ENCODE measurements at regions not wholly inside any gene's neighbourhood (a gene's known extent, or its start where the extent isn't known, plus 50 kb on each side); places are given as distances from the start of the nearest gene placed in this dataset.

GRCh38 chr5:145198525-145199260 lies 636.4 kb downstream of the PRELID2 start:
- Histone ChIP-seq H3K27me3 (ENCODE audit: insufficient read depth) (no peaks in the 10 kb centered on the region), H3K9me2 (ENCODE audit: insufficient read depth) (peaks cover 6% of the 10 kb centered on the region; the same call in 1 of the 2 replicates), H3K36me3 (ENCODE audit: insufficient read depth) (no peaks in the 10 kb centered on the region), H3K4me1 (ENCODE audit: insufficient read depth) (no peaks in the 10 kb centered on the region), H3F3A (replicated peaks; ENCODE audit: low read depth) (no peaks in the 10 kb centered on the region), H3K27ac (ENCODE audit: low read depth) (no peak overlapping the region), H2AFZ (no peak overlapping the region), H3K4me3 (no peak overlapping the region), H3K4me2 (no peak overlapping the region), H4K20me1 (replicated peaks; ENCODE audit: insufficient read depth) (no peaks in the 10 kb centered on the region), H3K79me2 (replicated peaks; ENCODE audit: insufficient read depth) (no peaks in the 10 kb centered on the region)
- no peak for ATAC-seq
- no peak for TF ChIP-seq ZNF331 (CRISPR knock-in tag; IDR thresholded peaks at IDR 0.05; ENCODE audit: low read depth)
- TF ChIP-seq CREB1 (CRISPR knock-in tag; IDR thresholded peaks at IDR 0.05; ENCODE audit: low read depth), result no peak
- TF ChIP-seq POLR2AphosphoS5 (IDR thresholded peaks at IDR 0.05; ENCODE audit: low read depth), result no peak
- TF ChIP-seq ZNF462 (CRISPR knock-in tag; IDR thresholded peaks at IDR 0.05), result no peak
- no peak for TF ChIP-seq EZH2 (IDR thresholded peaks at IDR 0.05; ENCODE audit: low read depth, unreplicated experiment)
- no peak for TF ChIP-seq ZNF114 (CRISPR knock-in tag; IDR thresholded peaks at IDR 0.05)
- TF ChIP-seq CTCF (conservative IDR thresholded peaks at IDR 0.05; ENCODE audit: low read depth in 2 of 2), result no peak
- TF ChIP-seq EZH2phosphoT487 (IDR thresholded peaks at IDR 0.05; ENCODE audit: unreplicated experiment), result no peak
- no peak for TF ChIP-seq JUNB (IDR thresholded peaks at IDR 0.05; ENCODE audit: unreplicated experiment)
- no peak for TF ChIP-seq ETS1 (IDR thresholded peaks at IDR 0.05)
- no peak for TF ChIP-seq STAT1 (IDR thresholded peaks at IDR 0.05; ENCODE audit: unreplicated experiment)
- no peak for TF ChIP-seq REST (IDR thresholded peaks at IDR 0.05; ENCODE audit: unreplicated experiment)
- TF ChIP-seq NANOG (IDR thresholded peaks at IDR 0.05; ENCODE audit: borderline replicate concordance), result no peak
- DNase-seq (ENCODE audit: low spot score), result no peak
- Mint-ChIP-seq H3K4me1 (0 out of 3 replicates have a peak, but pooled peaks cover 2% of the 10 kb centered on the region), H3K27ac (no peak overlapping the region), H3K9me3 (no peaks in the 10 kb centered on the region), H3K27me3 (ENCODE audit: insufficient read depth, low read depth, poor library complexity) (no peaks in the 10 kb centered on the region), H3K36me3 (ENCODE audit: low read depth) (no peaks in the 10 kb centered on the region), H3K4me3 (no peak overlapping the region)

Data from GM23338 (cell line).